ENCODE measurements at regions not wholly inside any gene's neighbourhood (a gene's known extent, or its start where the extent isn't known, plus 50 kb on each side); places are given as distances from the start of the nearest gene placed in this dataset.

GRCh38 chr10:44020322-44021111 is 364.4 kb downstream of the CXCL12 start:
- DNase-seq: no peak

- no peak for DNase-seq
Measured at GRCh38 chr10:44017483-44018145, 367.3 kb downstream of the CXCL12 start.

- DNase-seq: peak; percentile 47 to 70 (median 64)
Measured at GRCh38 chr10:44016589-44017482, 368.1 kb downstream of the CXCL12 start.

GRCh38 chr10:44015702-44016500 is 367.2 kb upstream of the ZNF32 start:
- no peak for DNase-seq

- no peak for DNase-seq
Measured at GRCh38 chr10:44014644-44015250, 366.1 kb upstream of the ZNF32 start.

GRCh38 chr10:44013981-44014380 is 365.3 kb upstream of the ZNF32 start:
- peak in 1 of 3 donors; percentile 26 for DNase-seq

- no peak for DNase-seq
Measured at GRCh38 chr10:44012921-44013320, 364.2 kb upstream of the ZNF32 start.

- DNase-seq: no peak
Measured at GRCh38 chr10:44011603-44011981, 362.9 kb upstream of the ZNF32 start.

- DNase-seq: no peak
Measured at GRCh38 chr10:44010873-44011602, 362.4 kb upstream of the ZNF32 start.

GRCh38 chr10:44009891-44010632 is 361.4 kb upstream of the ZNF32 start:
- DNase-seq: no peak

GRCh38 chr10:44008917-44009709 is 360.4 kb upstream of the ZNF32 start:
- DNase-seq: no peak

GRCh38 chr10:44008270-44008916 is 359.7 kb upstream of the ZNF32 start:
- DNase-seq: peak; percentile 24 to 32 (median 26)

- peak; percentile 41 to 55 (median 50) for DNase-seq
Measured at GRCh38 chr10:44006771-44007170, 358.1 kb upstream of the ZNF32 start.

GRCh38 chr10:44005788-44006099 is 357.1 kb upstream of the ZNF32 start:
- no peak for DNase-seq

GRCh38 chr10:44004913-44005787 is 356.5 kb upstream of the ZNF32 start:
- DNase-seq: peak; percentile 55 to 64 (median 63)

GRCh38 chr10:43998021-43998809 is 349.5 kb upstream of the ZNF32 start:
- DNase-seq: no peak

GRCh38 chr10:43997330-43997729 is 348.6 kb upstream of the ZNF32 start:
- no peak for DNase-seq
